ENCODE measurements at regions not wholly inside any gene's neighbourhood (a gene's known extent, or its start where the extent isn't known, plus 50 kb on each side); places are given as distances from the start of the nearest gene placed in this dataset.

- TF ChIP-seq, protein P1, sequence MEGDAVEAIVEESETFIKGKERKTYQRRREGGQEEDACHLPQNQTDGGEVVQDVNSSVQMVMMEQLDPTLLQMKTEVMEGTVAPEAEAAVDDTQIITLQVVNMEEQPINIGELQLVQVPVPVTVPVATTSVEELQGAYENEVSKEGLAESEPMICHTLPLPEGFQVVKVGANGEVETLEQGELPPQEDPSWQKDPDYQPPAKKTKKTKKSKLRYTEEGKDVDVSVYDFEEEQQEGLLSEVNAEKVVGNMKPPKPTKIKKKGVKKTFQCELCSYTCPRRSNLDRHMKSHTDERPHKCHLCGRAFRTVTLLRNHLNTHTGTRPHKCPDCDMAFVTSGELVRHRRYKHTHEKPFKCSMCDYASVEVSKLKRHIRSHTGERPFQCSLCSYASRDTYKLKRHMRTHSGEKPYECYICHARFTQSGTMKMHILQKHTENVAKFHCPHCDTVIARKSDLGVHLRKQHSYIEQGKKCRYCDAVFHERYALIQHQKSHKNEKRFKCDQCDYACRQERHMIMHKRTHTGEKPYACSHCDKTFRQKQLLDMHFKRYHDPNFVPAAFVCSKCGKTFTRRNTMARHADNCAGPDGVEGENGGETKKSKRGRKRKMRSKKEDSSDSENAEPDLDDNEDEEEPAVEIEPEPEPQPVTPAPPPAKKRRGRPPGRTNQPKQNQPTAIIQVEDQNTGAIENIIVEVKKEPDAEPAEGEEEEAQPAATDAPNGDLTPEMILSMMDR (IDR thresholded peaks at IDR 0.05 in 2 of 3, conservative IDR thresholded peaks at IDR 0.05 in 1 of 3; ENCODE audit: insufficient read depth in 2 of 3, low read depth in 1 of 3, low read length in 3 of 3): peak; percentile 28 to 46 (median 43); a peak in 5 of 6 replicates
- TF ChIP-seq CBFB (CRISPR knock-in tag; IDR thresholded peaks at IDR 0.05) (no peak), RBFOX2 (IDR thresholded peaks at IDR 0.05; ENCODE audit: low read depth, low read length) (no peak), SAFB (IDR thresholded peaks at IDR 0.05; ENCODE audit: borderline replicate concordance, low read depth, low read length) (no peak), ZEB2 (IDR thresholded peaks at IDR 0.05) (no peak), ASH1L (IDR thresholded peaks at IDR 0.05; ENCODE audit: borderline replicate concordance, low read depth, partially characterized antibody) (no peak), SRSF9 (IDR thresholded peaks at IDR 0.05; ENCODE audit: borderline replicate concordance, low read depth, low read length) (no peak), CCAR2 (IDR thresholded peaks at IDR 0.05; ENCODE audit: low read depth, low read length) (no peak), ZNF766 (CRISPR knock-in tag; conservative IDR thresholded peaks at IDR 0.05) (no peak), KDM4B (IDR thresholded peaks at IDR 0.05; ENCODE audit: borderline replicate concordance in 2 of 2, low read depth in 1 of 2) (no peak), HDAC8 (tag; IDR thresholded peaks at IDR 0.05) (no peak), ARID1B (IDR thresholded peaks at IDR 0.05) (no peak), PPARD (CRISPR knock-in tag; IDR thresholded peaks at IDR 0.05) (no peak), XRCC4 (IDR thresholded peaks at IDR 0.05; ENCODE audit: extremely low read depth, insufficient read depth, insufficient read length) (no peak), MBD1 (CRISPR knock-in tag; IDR thresholded peaks at IDR 0.05) (no peak), CBFA2T2 (conservative IDR thresholded peaks at IDR 0.05) (no peak)
- TF ChIP-seq, protein P2, sequence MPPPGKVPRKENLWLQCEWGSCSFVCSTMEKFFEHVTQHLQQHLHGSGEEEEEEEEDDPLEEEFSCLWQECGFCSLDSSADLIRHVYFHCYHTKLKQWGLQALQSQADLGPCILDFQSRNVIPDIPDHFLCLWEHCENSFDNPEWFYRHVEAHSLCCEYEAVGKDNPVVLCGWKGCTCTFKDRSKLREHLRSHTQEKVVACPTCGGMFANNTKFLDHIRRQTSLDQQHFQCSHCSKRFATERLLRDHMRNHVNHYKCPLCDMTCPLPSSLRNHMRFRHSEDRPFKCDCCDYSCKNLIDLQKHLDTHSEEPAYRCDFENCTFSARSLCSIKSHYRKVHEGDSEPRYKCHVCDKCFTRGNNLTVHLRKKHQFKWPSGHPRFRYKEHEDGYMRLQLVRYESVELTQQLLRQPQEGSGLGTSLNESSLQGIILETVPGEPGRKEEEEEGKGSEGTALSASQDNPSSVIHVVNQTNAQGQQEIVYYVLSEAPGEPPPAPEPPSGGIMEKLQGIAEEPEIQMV (tag; conservative IDR thresholded peaks at IDR 0.05; ENCODE audit: low read depth): no peak
- TF ChIP-seq, protein P3, sequence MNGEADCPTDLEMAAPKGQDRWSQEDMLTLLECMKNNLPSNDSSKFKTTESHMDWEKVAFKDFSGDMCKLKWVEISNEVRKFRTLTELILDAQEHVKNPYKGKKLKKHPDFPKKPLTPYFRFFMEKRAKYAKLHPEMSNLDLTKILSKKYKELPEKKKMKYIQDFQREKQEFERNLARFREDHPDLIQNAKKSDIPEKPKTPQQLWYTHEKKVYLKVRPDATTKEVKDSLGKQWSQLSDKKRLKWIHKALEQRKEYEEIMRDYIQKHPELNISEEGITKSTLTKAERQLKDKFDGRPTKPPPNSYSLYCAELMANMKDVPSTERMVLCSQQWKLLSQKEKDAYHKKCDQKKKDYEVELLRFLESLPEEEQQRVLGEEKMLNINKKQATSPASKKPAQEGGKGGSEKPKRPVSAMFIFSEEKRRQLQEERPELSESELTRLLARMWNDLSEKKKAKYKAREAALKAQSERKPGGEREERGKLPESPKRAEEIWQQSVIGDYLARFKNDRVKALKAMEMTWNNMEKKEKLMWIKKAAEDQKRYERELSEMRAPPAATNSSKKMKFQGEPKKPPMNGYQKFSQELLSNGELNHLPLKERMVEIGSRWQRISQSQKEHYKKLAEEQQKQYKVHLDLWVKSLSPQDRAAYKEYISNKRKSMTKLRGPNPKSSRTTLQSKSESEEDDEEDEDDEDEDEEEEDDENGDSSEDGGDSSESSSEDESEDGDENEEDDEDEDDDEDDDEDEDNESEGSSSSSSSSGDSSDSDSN (IDR thresholded peaks at IDR 0.05; ENCODE audit: borderline replicate concordance in 1 of 2, low read depth in 2 of 2, low read length in 2 of 2): no peak
Observed at GRCh38 chr20:22303523-22303922, 280.8 kb downstream of the FOXA2 start (continued).

Data from K562 (cell line).